Body of pancreas (tissue), 4 donors: ENCODE measurements at regions not wholly inside any gene's neighbourhood (a gene's known extent, or its start where the extent isn't known, plus 50 kb on each side); places are given as distances from the start of the nearest gene placed in this dataset.
"Not testable (repeated sequence)": the region's sequence is repeated elsewhere in the genome, so short reads cannot be mapped to it uniquely, and the experiment has no call there.

Source experiments
- POLR2A ChIP-seq, 3 donors: fragments of 450-650 bp; IDR thresholded peaks; one replicate each; pipeline ENCODE4 v1.6.1; 2016; ENCODE audit warnings: antibody characterized with exemption in 3 of 3, mild to moderate bottlenecking in 2 of 3
- TF ChIP-seq, protein P1 (sequence below), 7 experiments: fragments of 450-650 bp in 4 of 7; fragments of 200-600 bp in 3 of 7; sonication (generic) in 3 of 7; IDR thresholded peaks; one replicate each; pipeline ENCODE4 v1.5.1; 2016 to 2019; ENCODE audit warnings: antibody characterized with exemption in 7 of 7

DNA sequence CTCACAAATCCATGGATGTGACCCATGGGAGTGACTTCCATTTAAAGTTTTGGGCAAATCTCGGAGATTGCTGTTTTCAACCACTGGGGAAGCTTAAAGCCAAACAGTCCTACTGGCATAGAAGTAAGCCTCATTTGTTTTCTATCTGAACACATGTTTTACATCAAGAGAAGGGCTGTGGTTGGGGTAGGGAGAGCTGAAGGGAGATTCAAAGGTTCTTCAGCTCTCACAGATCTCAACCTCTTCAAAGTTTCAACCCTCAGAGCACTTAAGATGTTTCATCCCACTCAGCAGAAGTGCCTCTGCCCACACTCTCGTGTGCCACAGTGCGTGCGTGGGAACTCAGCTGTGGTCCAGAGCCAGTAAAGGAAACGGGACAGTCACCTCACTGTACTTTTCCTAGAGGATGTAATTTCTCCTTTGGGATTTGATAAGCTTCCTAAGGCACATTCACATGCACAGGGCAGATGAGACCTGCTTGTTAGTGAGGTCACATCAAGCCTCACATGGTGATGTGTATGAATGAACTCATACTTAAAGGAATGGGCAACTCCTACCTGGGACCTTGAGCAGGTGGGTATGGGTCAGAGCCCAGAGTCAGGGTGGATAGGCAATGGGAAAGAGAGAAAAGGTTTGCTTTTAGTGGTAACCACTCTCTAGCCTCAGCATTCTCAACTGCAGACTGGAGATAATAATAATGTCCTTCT, 260.2 kb downstream of the BCL2L11 start:
- TF ChIP-seq POLR2A (IDR thresholded peaks at IDR 0.05), result not testable (repeated sequence)
- TF ChIP-seq, protein P1, sequence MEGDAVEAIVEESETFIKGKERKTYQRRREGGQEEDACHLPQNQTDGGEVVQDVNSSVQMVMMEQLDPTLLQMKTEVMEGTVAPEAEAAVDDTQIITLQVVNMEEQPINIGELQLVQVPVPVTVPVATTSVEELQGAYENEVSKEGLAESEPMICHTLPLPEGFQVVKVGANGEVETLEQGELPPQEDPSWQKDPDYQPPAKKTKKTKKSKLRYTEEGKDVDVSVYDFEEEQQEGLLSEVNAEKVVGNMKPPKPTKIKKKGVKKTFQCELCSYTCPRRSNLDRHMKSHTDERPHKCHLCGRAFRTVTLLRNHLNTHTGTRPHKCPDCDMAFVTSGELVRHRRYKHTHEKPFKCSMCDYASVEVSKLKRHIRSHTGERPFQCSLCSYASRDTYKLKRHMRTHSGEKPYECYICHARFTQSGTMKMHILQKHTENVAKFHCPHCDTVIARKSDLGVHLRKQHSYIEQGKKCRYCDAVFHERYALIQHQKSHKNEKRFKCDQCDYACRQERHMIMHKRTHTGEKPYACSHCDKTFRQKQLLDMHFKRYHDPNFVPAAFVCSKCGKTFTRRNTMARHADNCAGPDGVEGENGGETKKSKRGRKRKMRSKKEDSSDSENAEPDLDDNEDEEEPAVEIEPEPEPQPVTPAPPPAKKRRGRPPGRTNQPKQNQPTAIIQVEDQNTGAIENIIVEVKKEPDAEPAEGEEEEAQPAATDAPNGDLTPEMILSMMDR (IDR thresholded peaks at IDR 0.05), result not testable (repeated sequence)
